HEK293 (cell line): ENCODE measurements at regions not wholly inside any gene's neighbourhood (a gene's known extent, or its start where the extent isn't known, plus 50 kb on each side); places are given as distances from the start of the nearest gene placed in this dataset.
A peak's percentile ranks its signal among the peaks of the same experiment; 100 is the strongest.

Source experiments
- CTCF ChIA-PET: fragments of 350-600 bp; formaldehyde crosslinking; extraction: SDS; loops from one replicate; lab custom pipeline; 2021; ENCODE audit warnings: antibody characterized with exemption; lab: Yijun Ruan, JAX
- POLR2A ChIA-PET: fragments of 300-600 bp; formaldehyde crosslinking; extraction: SDS; loops from one replicate; lab custom pipeline; 2020; ENCODE audit warnings: antibody characterized with exemption, inconsistent platforms; lab: Yijun Ruan, JAX
- H3K27ac ChIP-seq: fragments of 200-500 bp; sonication (Bioruptor generic); 2 replicates; pipeline ENCODE4 v1.5.1; 2014; ENCODE audit warnings: low read depth, low read length, control low read depth, inconsistent platforms; ENCODE audit errors: extremely low read depth
- H3K36me3 ChIP-seq, 2 experiments: fragments of 200-500 bp in 1 of 2; sonication (Bioruptor generic) in 1 of 2; 1 replicate in 1 of 2; 2 replicates in 1 of 2; pipeline ENCODE4 v1.5.1; 2014 to 2017; ENCODE audit warnings: inconsistent platforms in 2 of 2, low read length in 2 of 2; ENCODE audit not compliant: control insufficient read depth in 2 of 2, insufficient read depth in 1 of 2
- H3K4me1 ChIP-seq: fragments of 200-500 bp; sonication (Bioruptor generic); 2 replicates; pipeline ENCODE4 v1.5.1; 2014; ENCODE audit warnings: mild to moderate bottlenecking, low read length, inconsistent platforms; ENCODE audit not compliant: control insufficient read depth, insufficient read depth
- H3K4me3 ChIP-seq: 2 replicates; pipeline ENCODE4 v1.5.1; 2011; ENCODE audit warnings: low read depth, mild to moderate bottlenecking, control low read depth, low read length, moderate library complexity
- H3K9me3 ChIP-seq: fragments of 200-500 bp; sonication (Bioruptor generic); 2 replicates; pipeline ENCODE4 v1.5.1; 2014; ENCODE audit warnings: low read depth, low read length, inconsistent platforms; ENCODE audit not compliant: control insufficient read depth, insufficient read depth
- HOXC10 ChIP-seq: sonication (generic); formaldehyde crosslinking; IDR thresholded peaks from 2 replicates; pipeline ENCODE4 v1.8.1; 2023; ENCODE audit warnings: mild to moderate bottlenecking, missing genetic modification reagents
- KLF16 ChIP-seq: fragments of 450-650 bp; formaldehyde crosslinking; IDR thresholded peaks from 2 replicates; pipeline ENCODE4 v1.5.1; 2017; ENCODE audit warnings: missing biosample characterization, missing genetic modification characterization
- YY1 ChIP-seq: fragments of 450-650 bp; formaldehyde crosslinking; IDR thresholded peaks from 2 replicates; pipeline ENCODE4 v1.5.1; 2018; ENCODE audit warnings: missing biosample characterization, missing genetic modification characterization
- ZBTB8A ChIP-seq: fragments of 450-650 bp; formaldehyde crosslinking; IDR thresholded peaks from 2 replicates; pipeline ENCODE4 v1.5.1; 2016; ENCODE audit warnings: missing biosample characterization, missing genetic modification characterization
- ZNF114 ChIP-seq: fragments of 450-650 bp; formaldehyde crosslinking; IDR thresholded peaks from 2 replicates; pipeline ENCODE4 v1.5.0; 2017; ENCODE audit warnings: missing biosample characterization, missing genetic modification characterization
- ZNF133 ChIP-seq: fragments of 450-650 bp; formaldehyde crosslinking; IDR thresholded peaks from 2 replicates; pipeline ENCODE4 v1.5.1; 2016; ENCODE audit warnings: missing biosample characterization, missing genetic modification characterization
- ZNF138 ChIP-seq: fragments of 450-650 bp; formaldehyde crosslinking; IDR thresholded peaks from 2 replicates; pipeline ENCODE4 v1.5.1; 2016; ENCODE audit warnings: missing biosample characterization, missing genetic modification characterization, borderline replicate concordance
- ZNF23 ChIP-seq: fragments of 450-650 bp; formaldehyde crosslinking; IDR thresholded peaks from 2 replicates; pipeline ENCODE4 v1.5.1; 2016; ENCODE audit warnings: missing biosample characterization, missing genetic modification characterization, borderline replicate concordance
- ZNF24 ChIP-seq: fragments of 450-650 bp; formaldehyde crosslinking; IDR thresholded peaks from 2 replicates; pipeline ENCODE4 v1.5.1; 2016; ENCODE audit warnings: missing biosample characterization, missing genetic modification characterization
- ZNF423 ChIP-seq: fragments of 450-650 bp; formaldehyde crosslinking; IDR thresholded peaks from 2 replicates; pipeline ENCODE4 v1.5.1; 2016; ENCODE audit warnings: missing biosample characterization, missing genetic modification characterization
- ZNF473 ChIP-seq: fragments of 450-650 bp; formaldehyde crosslinking; IDR thresholded peaks from 2 replicates; pipeline ENCODE4 v1.5.1; 2017; ENCODE audit warnings: missing biosample characterization, missing genetic modification characterization
- ZNF510 ChIP-seq: fragments of 450-650 bp; formaldehyde crosslinking; IDR thresholded peaks from 2 replicates; pipeline ENCODE4 v1.5.1; 2018; ENCODE audit warnings: mild to moderate bottlenecking, missing genetic modification characterization, missing biosample characterization; ENCODE audit not compliant: insufficient replicate concordance
- ZNF621 ChIP-seq: fragments of 450-650 bp; formaldehyde crosslinking; IDR thresholded peaks from 2 replicates; pipeline ENCODE4 v1.5.1; 2017; ENCODE audit warnings: missing biosample characterization, missing genetic modification characterization
- ZNF623 ChIP-seq: fragments of 450-650 bp; formaldehyde crosslinking; IDR thresholded peaks from 2 replicates; pipeline ENCODE4 v1.5.1; 2016; ENCODE audit warnings: missing biosample characterization, missing genetic modification characterization
- ZNF677 ChIP-seq: fragments of 450-650 bp; IDR thresholded peaks from 2 replicates; pipeline ENCODE4 v1.5.0; 2018; ENCODE audit warnings: missing biosample characterization, mild to moderate bottlenecking, missing genetic modification characterization, moderate library complexity
- ZSCAN30 ChIP-seq: fragments of 450-650 bp; IDR thresholded peaks from 2 replicates; pipeline ENCODE4 v1.5.1; 2018; ENCODE audit warnings: missing biosample characterization, mild to moderate bottlenecking, missing genetic modification characterization, moderate library complexity
- TF ChIP-seq, protein P1 (sequence below): fragments of 450-650 bp; formaldehyde crosslinking; IDR thresholded peaks from 2 replicates; pipeline ENCODE4 v1.5.1; 2016; ENCODE audit warnings: missing biosample characterization, missing genetic modification characterization, low read depth
- TF ChIP-seq, protein P2 (sequence below): fragments of 450-650 bp; formaldehyde crosslinking; IDR thresholded peaks from 2 replicates; pipeline ENCODE4 v1.5.1; 2016; ENCODE audit warnings: missing biosample characterization, missing genetic modification characterization
- TF ChIP-seq, protein P3 (sequence below): fragments of 450-650 bp; formaldehyde crosslinking; IDR thresholded peaks from 2 replicates; pipeline ENCODE4 v1.5.1; 2017; ENCODE audit warnings: missing biosample characterization, missing genetic modification characterization
- TF ChIP-seq, protein P4 (sequence below): fragments of 450-650 bp; formaldehyde crosslinking; IDR thresholded peaks from 2 replicates; pipeline ENCODE4 v1.5.1; 2016; ENCODE audit warnings: missing biosample characterization, missing genetic modification characterization

DNA sequence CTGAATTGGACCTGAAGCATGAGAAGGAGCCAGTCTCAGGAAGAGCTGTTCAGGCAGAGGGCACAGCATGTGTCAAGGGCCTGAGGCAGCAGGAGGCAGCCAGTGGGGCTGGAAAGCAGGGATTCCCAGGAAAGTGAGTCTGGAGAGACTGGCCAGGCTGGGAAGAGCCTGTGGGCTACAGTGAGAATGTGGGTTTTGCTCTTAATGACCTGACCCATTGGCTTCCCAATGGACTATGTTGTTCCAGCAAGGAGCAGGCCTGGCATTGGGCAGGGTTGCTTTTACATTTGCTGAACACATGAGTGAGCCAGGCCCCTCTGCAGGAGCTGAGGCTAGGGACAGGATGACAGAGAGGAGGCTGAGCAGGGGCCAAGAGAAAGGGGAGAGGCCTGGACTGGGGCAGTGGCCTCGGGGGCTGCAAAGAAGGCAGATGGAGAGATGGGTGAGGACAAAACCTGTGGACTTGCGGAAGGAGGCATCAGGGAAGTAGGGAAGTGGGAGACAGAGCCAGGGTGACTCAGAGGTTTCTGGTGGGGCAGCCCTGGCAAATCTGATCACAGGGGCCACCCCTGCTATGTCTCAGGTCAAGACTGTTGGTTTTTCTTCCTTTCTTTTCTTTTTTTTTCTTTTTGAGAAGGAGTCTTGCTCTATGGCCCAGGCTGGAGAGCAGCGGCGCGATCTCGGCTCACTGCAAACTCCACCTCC, 65.9 kb upstream of the NEK6 start:
- peak; percentile 77 for TF ChIP-seq ZNF623 (tag by site-specific recombination)
- TF ChIP-seq, protein P1, sequence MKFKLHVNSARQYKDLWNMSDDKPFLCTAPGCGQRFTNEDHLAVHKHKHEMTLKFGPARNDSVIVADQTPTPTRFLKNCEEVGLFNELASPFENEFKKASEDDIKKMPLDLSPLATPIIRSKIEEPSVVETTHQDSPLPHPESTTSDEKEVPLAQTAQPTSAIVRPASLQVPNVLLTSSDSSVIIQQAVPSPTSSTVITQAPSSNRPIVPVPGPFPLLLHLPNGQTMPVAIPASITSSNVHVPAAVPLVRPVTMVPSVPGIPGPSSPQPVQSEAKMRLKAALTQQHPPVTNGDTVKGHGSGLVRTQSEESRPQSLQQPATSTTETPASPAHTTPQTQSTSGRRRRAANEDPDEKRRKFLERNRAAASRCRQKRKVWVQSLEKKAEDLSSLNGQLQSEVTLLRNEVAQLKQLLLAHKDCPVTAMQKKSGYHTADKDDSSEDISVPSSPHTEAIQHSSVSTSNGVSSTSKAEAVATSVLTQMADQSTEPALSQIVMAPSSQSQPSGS (tag by site-specific recombination), result no peak
- ChIA-PET CTCF (no interaction called here), POLR2A (no interaction called here)
- no peak overlapping the region for H3K27ac ChIP-seq
- no peaks in the 10 kb centered on the region for H3K36me3 ChIP-seq
- no peaks in the 10 kb centered on the region for H3K9me3 ChIP-seq
- H3K4me3 ChIP-seq, result no peak overlapping the region
- no peaks in the 10 kb centered on the region for H3K4me1 ChIP-seq

DNA sequence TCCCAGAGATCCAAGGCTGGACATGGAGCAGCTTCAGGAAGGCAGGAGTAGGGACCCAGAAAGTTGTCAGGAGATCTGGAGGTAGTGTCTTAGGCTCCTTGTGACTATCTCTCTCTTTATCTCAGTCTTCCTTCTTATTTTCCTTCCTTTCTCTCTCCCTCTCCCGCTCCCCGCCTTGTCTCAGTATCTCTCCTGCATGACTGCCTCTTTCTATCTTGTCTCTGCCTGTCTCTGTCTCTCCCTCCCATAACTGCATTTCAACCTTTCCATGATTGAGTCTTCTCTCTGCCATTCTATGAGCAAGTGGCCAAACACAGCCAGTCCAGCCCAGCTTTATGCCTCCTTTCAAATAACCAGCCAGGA, 61.0 kb upstream of the NEK6 start:
- Histone ChIP-seq H3K4me1 (no peaks in the 10 kb centered on the region), H3K9me3 (no peaks in the 10 kb centered on the region), H3K27ac (no peak overlapping the region), H3K4me3 (no peak overlapping the region), H3K36me3 (no peaks in the 10 kb centered on the region)
- ChIA-PET POLR2A (no interaction called here), CTCF (no interaction called here)
- TF ChIP-seq, protein P2, sequence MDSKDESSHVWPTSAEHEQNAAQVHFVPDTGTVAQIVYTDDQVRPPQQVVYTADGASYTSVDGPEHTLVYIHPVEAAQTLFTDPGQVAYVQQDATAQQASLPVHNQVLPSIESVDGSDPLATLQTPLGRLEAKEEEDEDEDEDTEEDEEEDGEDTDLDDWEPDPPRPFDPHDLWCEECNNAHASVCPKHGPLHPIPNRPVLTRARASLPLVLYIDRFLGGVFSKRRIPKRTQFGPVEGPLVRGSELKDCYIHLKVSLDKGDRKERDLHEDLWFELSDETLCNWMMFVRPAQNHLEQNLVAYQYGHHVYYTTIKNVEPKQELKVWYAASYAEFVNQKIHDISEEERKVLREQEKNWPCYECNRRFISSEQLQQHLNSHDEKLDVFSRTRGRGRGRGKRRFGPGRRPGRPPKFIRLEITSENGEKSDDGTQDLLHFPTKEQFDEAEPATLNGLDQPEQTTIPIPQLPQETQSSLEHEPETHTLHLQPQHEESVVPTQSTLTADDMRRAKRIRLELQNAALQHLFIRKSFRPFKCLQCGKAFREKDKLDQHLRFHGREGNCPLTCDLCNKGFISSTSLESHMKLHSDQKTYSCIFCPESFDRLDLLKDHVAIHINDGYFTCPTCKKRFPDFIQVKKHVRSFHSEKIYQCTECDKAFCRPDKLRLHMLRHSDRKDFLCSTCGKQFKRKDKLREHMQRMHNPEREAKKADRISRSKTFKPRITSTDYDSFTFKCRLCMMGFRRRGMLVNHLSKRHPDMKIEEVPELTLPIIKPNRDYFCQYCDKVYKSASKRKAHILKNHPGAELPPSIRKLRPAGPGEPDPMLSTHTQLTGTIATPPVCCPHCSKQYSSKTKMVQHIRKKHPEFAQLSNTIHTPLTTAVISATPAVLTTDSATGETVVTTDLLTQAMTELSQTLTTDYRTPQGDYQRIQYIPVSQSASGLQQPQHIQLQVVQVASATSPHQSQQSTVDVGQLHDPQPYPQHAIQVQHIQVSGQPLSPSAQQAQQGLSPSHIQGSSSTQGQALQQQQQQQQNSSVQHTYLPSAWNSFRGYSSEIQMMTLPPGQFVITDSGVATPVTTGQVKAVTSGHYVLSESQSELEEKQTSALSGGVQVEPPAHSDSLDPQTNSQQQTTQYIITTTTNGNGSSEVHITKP (tag by site-specific recombination), result no peak
- TF ChIP-seq, protein P3, sequence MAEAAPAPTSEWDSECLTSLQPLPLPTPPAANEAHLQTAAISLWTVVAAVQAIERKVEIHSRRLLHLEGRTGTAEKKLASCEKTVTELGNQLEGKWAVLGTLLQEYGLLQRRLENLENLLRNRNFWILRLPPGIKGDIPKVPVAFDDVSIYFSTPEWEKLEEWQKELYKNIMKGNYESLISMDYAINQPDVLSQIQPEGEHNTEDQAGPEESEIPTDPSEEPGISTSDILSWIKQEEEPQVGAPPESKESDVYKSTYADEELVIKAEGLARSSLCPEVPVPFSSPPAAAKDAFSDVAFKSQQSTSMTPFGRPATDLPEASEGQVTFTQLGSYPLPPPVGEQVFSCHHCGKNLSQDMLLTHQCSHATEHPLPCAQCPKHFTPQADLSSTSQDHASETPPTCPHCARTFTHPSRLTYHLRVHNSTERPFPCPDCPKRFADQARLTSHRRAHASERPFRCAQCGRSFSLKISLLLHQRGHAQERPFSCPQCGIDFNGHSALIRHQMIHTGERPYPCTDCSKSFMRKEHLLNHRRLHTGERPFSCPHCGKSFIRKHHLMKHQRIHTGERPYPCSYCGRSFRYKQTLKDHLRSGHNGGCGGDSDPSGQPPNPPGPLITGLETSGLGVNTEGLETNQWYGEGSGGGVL, result no peak
- TF ChIP-seq ZNF510 (tag by site-specific recombination), result no peak
- TF ChIP-seq ZNF114 (tag by site-specific recombination), result no peak
- TF ChIP-seq ZNF133 (tag by site-specific recombination), result no peak
- no peak for TF ChIP-seq ZNF677 (tag by site-specific recombination)
- TF ChIP-seq, protein P4, sequence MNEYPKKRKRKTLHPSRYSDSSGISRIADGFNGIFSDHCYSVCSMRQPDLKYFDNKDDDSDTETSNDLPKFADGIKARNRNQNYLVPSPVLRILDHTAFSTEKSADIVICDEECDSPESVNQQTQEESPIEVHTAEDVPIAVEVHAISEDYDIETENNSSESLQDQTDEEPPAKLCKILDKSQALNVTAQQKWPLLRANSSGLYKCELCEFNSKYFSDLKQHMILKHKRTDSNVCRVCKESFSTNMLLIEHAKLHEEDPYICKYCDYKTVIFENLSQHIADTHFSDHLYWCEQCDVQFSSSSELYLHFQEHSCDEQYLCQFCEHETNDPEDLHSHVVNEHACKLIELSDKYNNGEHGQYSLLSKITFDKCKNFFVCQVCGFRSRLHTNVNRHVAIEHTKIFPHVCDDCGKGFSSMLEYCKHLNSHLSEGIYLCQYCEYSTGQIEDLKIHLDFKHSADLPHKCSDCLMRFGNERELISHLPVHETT (tag by site-specific recombination), result no peak
- no peak for TF ChIP-seq ZNF24 (tag by site-specific recombination)
- no peak for TF ChIP-seq ZNF23 (tag by site-specific recombination)
- no peak for TF ChIP-seq ZNF423 (tag by site-specific recombination)
- TF ChIP-seq KLF16 (tag by site-specific recombination), result no peak
- no peak for TF ChIP-seq ZNF473
- no peak for TF ChIP-seq ZSCAN30 (tag by site-specific recombination)
- no peak for TF ChIP-seq YY1 (tag by site-specific recombination)
- no peak for TF ChIP-seq HOXC10 (CRISPR knock-in tag)
- no peak for TF ChIP-seq ZBTB8A (tag by site-specific recombination)
- no peak for TF ChIP-seq ZNF138 (tag by site-specific recombination)
- TF ChIP-seq ZNF621 (tag by site-specific recombination), result no peak
